Natural killer cell (primary cell): ENCODE measurements at regions not wholly inside any gene's neighbourhood (a gene's known extent, or its start where the extent isn't known, plus 50 kb on each side); places are given as distances from the start of the nearest gene placed in this dataset.
"Not testable (repeated sequence)": the region's sequence is repeated elsewhere in the genome, so short reads cannot be mapped to it uniquely, and the experiment has no call there.

Experiments used
- ATAC-seq, 3 donors: fragments of 150-1000 bp in 2 of 3; fragments of 200-7000 bp in 1 of 3; cut with Tn5 transposase; 1 replicate in 1 of 3; 2 replicates in 2 of 3; pipeline ENCODE4 v1.10.0; 2021; ENCODE audit warnings: mild to moderate bottlenecking in 2 of 3, moderate library complexity in 2 of 3
- DNase-seq, 2 donors: peaks; one replicate each; pipeline versions ENCODE4 v3.0.0 to v3.0.0-alpha.2; 2013 to 2021; ENCODE audit warnings: mixed read lengths in 1 of 2
- H3K27ac ChIP-seq: one replicate; pipeline ENCODE4 v1.5.1; 2013; ENCODE audit warnings: mild to moderate bottlenecking, low read length
- H3K27me3 ChIP-seq: one replicate; pipeline ENCODE4 v1.6.1; 2013; ENCODE audit warnings: low read length; ENCODE audit not compliant: control insufficient read depth, insufficient read depth
- H3K36me3 ChIP-seq: one replicate; pipeline ENCODE4 v1.6.1; 2013; ENCODE audit warnings: low read length; ENCODE audit not compliant: control insufficient read depth, insufficient read depth
- H3K4me1 ChIP-seq: one replicate; pipeline ENCODE4 v1.6.1; 2013; ENCODE audit warnings: low read length; ENCODE audit not compliant: control insufficient read depth, insufficient read depth
- H3K4me3 ChIP-seq: one replicate; pipeline ENCODE4 v1.5.1; 2013; ENCODE audit warnings: low read length
- H3K9me3 ChIP-seq: one replicate; pipeline ENCODE4 v1.6.1; 2013; ENCODE audit warnings: low read length; ENCODE audit not compliant: control insufficient read depth, insufficient read depth
- H3K27ac Mint-ChIP-seq, 2 donors: one replicate each; pipeline ENCODE4 v1.8.0; 2022; ENCODE audit warnings: mild to moderate bottlenecking in 2 of 2, mixed read lengths in 2 of 2, moderate library complexity in 1 of 2
- H3K27me3 Mint-ChIP-seq, 2 donors: one replicate each; pipeline ENCODE4 v1.8.0; 2022; ENCODE audit warnings: low read depth in 2 of 2, mixed read lengths in 2 of 2
- H3K36me3 Mint-ChIP-seq: one replicate; pipeline ENCODE4 v1.8.0; 2022; ENCODE audit warnings: mixed read lengths
- H3K4me1 Mint-ChIP-seq, 2 donors: one replicate each; pipeline ENCODE4 v1.8.0; 2022; ENCODE audit warnings: mixed read lengths in 2 of 2
- H3K4me3 Mint-ChIP-seq: one replicate; pipeline ENCODE4 v1.8.0; 2022; ENCODE audit warnings: mild to moderate bottlenecking, moderate library complexity, mixed read lengths
- H3K9me3 Mint-ChIP-seq, 2 donors: one replicate each; pipeline ENCODE4 v1.8.0; 2022; ENCODE audit warnings: mixed read lengths in 2 of 2
- CTCF ChIP-seq: fragments of 200-600 bp; IDR thresholded peaks from one replicate; pipeline ENCODE4 v1.8.0; 2022; ENCODE audit warnings: antibody characterized with exemption
- WGBS: methylation state at CpG from one replicate; pipeline ENCODE4 v1.1.7; 2013; ENCODE audit warnings: missing lambda C conversion rate; ENCODE audit not compliant: insufficient coverage; 5-methylcytosine and 5-hydroxymethylcytosine counted together
- intact Hi-C: fragments of 100-400 bp; cut with micrococcal nuclease; formaldehyde crosslinking; loops from one replicate; pipeline ENCODE4 v1.14.2; 2022

GRCh38 chr17:22305356-22306071 is 613.2 kb downstream of the KCNJ18 start:
- Mint-ChIP-seq H3K9me3 (peaks cover 17 to 23% of the 10 kb centered on the region in 2 donors), H3K27me3 (no peaks in the 10 kb centered on the region), H3K36me3 (peaks cover 28% of the 10 kb centered on the region), H3K4me1 (no peaks in the 10 kb centered on the region), H3K27ac (no peak overlapping the region), H3K4me3 (no peak overlapping the region)
- WGBS: 91% methylated on average over 30 of the region's 32 CpGs
- H3K36me3 ChIP-seq: no peaks in the 10 kb centered on the region
- intact Hi-C loops: no loop called here
- H3K9me3 ChIP-seq: peaks cover 39% of the 10 kb centered on the region
- no peak overlapping the region for H3K4me3 ChIP-seq
- no peak for TF ChIP-seq CTCF
- H3K27ac ChIP-seq: no peak overlapping the region
- no peaks in the 10 kb centered on the region for H3K27me3 ChIP-seq
- DNase-seq (no peak), ATAC-seq (no peak)
- H3K4me1 ChIP-seq: no peaks in the 10 kb centered on the region

- H3K27ac ChIP-seq, DNase-seq, H3K4me3 Mint-ChIP-seq, H3K27ac Mint-ChIP-seq, ATAC-seq, H3K4me3 ChIP-seq, H3K4me1 ChIP-seq, H3K27me3 Mint-ChIP-seq, H3K36me3 ChIP-seq, intact Hi-C loops, H3K27me3 ChIP-seq, H3K4me1 Mint-ChIP-seq: not testable (repeated sequence)
- peaks cover 24% of the 10 kb centered on the region for H3K36me3 Mint-ChIP-seq
- H3K9me3 Mint-ChIP-seq: peaks cover 14 to 16% of the 10 kb centered on the region in 2 donors
- peaks cover 26% of the 10 kb centered on the region for H3K9me3 ChIP-seq
- WGBS: 71% methylated on average over 7 of the region's 7 CpGs
Observed at GRCh38 chr17:22310292-22310691, 618.0 kb downstream of the KCNJ18 start.

- Mint-ChIP-seq H3K27ac (no peak overlapping the region), H3K4me1 (no peaks in the 10 kb centered on the region), H3K27me3 (no peaks in the 10 kb centered on the region), H3K9me3 (peaks cover 11 to 15% of the 10 kb centered on the region in 2 donors), H3K4me3 (no peak overlapping the region), H3K36me3 (peaks cover 17% of the 10 kb centered on the region)
- no peak overlapping the region for H3K4me3 ChIP-seq
- peaks cover 25% of the 10 kb centered on the region for H3K9me3 ChIP-seq
- TF ChIP-seq CTCF: no peak
- H3K4me1 ChIP-seq: no peaks in the 10 kb centered on the region
- H3K36me3 ChIP-seq: no peaks in the 10 kb centered on the region
- intact Hi-C loops: no loop called here
- H3K27me3 ChIP-seq: no peaks in the 10 kb centered on the region
- ATAC-seq: no peak
- no peak overlapping the region for H3K27ac ChIP-seq
- DNase-seq: no peak
- WGBS: 66% methylated on average over 25 of the region's 26 CpGs
Observed at GRCh38 chr17:22310717-22311686, 618.7 kb downstream of the KCNJ18 start.

- H3K4me1 Mint-ChIP-seq, H3K27ac ChIP-seq, DNase-seq, H3K4me3 ChIP-seq, H3K36me3 Mint-ChIP-seq, H3K27me3 Mint-ChIP-seq, H3K27me3 ChIP-seq, H3K4me3 Mint-ChIP-seq, H3K4me1 ChIP-seq, H3K27ac Mint-ChIP-seq, intact Hi-C loops, ATAC-seq, H3K36me3 ChIP-seq: not testable (repeated sequence)
- WGBS: 72% methylated on average over 4 of the region's 4 CpGs
- peaks cover 7 to 22% of the 10 kb centered on the region in 2 donors for H3K9me3 Mint-ChIP-seq
- peaks cover 31% of the 10 kb centered on the region for H3K9me3 ChIP-seq
Observed at GRCh38 chr17:22321001-22321400, 628.7 kb downstream of the KCNJ18 start.

GRCh38 chr17:22322893-22323550 is 630.7 kb downstream of the KCNJ18 start:
- intact Hi-C loops, H3K4me1 ChIP-seq, H3K27ac ChIP-seq, DNase-seq, H3K27ac Mint-ChIP-seq, H3K36me3 ChIP-seq, H3K27me3 Mint-ChIP-seq, H3K4me1 Mint-ChIP-seq, H3K4me3 Mint-ChIP-seq, H3K36me3 Mint-ChIP-seq, H3K27me3 ChIP-seq, H3K4me3 ChIP-seq, ATAC-seq: not testable (repeated sequence)
- peaks cover 29% of the 10 kb centered on the region for H3K9me3 ChIP-seq
- H3K9me3 Mint-ChIP-seq: peaks cover 7 to 20% of the 10 kb centered on the region in 2 donors
- 79% methylated on average over 11 of the region's 11 CpGs for WGBS
